HepG2 (cell line): ENCODE measurements at regions not wholly inside any gene's neighbourhood (a gene's known extent, or its start where the extent isn't known, plus 50 kb on each side); places are given as distances from the start of the nearest gene placed in this dataset.

Experiments used
- ATF7-NPFF ChIP-seq: sonication (generic); formaldehyde crosslinking; IDR thresholded peaks from 2 replicates; pipeline ENCODE4 v1.8.1; 2023; ENCODE audit warnings: mild to moderate bottlenecking, low read depth, missing genetic modification reagents, moderate library complexity
- CEBPB ChIP-seq: IDR thresholded peaks from 2 replicates; pipeline ENCODE4 v1.6.1; 2011; ENCODE audit warnings: low read depth, low read length, improper control_type of control experiment, borderline replicate concordance
- DRAP1 ChIP-seq: IDR thresholded peaks from 2 replicates; pipeline ENCODE4 v1.6.1; 2016; ENCODE audit warnings: missing genetic modification reagents, missing compliant biosample characterization
- FOXC1 ChIP-seq: sonication (generic); formaldehyde crosslinking; IDR thresholded peaks from 2 replicates; pipeline ENCODE4 v1.8.0; 2022; ENCODE audit warnings: mild to moderate bottlenecking, missing genetic modification reagents, borderline replicate concordance
- GATA4 ChIP-seq: sonication (generic); IDR thresholded peaks from 2 replicates; pipeline ENCODE4 v1.6.1; 2016; ENCODE audit warnings: antibody characterized with exemption, low read depth, borderline replicate concordance
- GATAD1 ChIP-seq: IDR thresholded peaks from 2 replicates; pipeline ENCODE4 v1.6.1; 2016; ENCODE audit warnings: missing genetic modification reagents, missing compliant biosample characterization
- HNF4A ChIP-seq: sonication (generic); formaldehyde crosslinking; IDR thresholded peaks from 2 replicates; pipeline ENCODE4 v1.4.0; 2020; ENCODE audit warnings: missing genetic modification reagents
- PHF21A ChIP-seq: sonication (generic); formaldehyde crosslinking; IDR thresholded peaks from 2 replicates; pipeline ENCODE4 v1.5.0; 2020; ENCODE audit warnings: mild to moderate bottlenecking, missing genetic modification reagents
- REL ChIP-seq: sonication (generic); formaldehyde crosslinking; conservative IDR thresholded peaks from 2 replicates; pipeline ENCODE4 v1.8.0; 2022; ENCODE audit warnings: mild to moderate bottlenecking, missing genetic modification reagents, moderate library complexity
- RFX3 ChIP-seq: IDR thresholded peaks from 2 replicates; pipeline ENCODE4 v1.6.1; 2016; ENCODE audit warnings: missing biosample characterization, missing genetic modification reagents
- STAG1 ChIP-seq: sonication (generic); formaldehyde crosslinking; IDR thresholded peaks from 2 replicates; pipeline ENCODE4 v1.4.0; 2020; ENCODE audit warnings: missing genetic modification reagents
- ZBTB3 ChIP-seq: sonication (generic); formaldehyde crosslinking; IDR thresholded peaks from 2 replicates; pipeline ENCODE4 v1.4.0; 2020; ENCODE audit warnings: low read depth, mild to moderate bottlenecking, moderate library complexity, missing genetic modification reagents, borderline replicate concordance
- ZFP82 ChIP-seq: sonication (generic); formaldehyde crosslinking; IDR thresholded peaks from 2 replicates; pipeline ENCODE4 v1.5.1; 2020; ENCODE audit warnings: mild to moderate bottlenecking, missing genetic modification reagents, borderline replicate concordance
- ZFY ChIP-seq: sonication (generic); formaldehyde crosslinking; IDR thresholded peaks from 2 replicates; pipeline ENCODE4 v1.4.0; 2020; ENCODE audit warnings: missing genetic modification reagents
- ZNF446 ChIP-seq: sonication (generic); formaldehyde crosslinking; IDR thresholded peaks from 2 replicates; pipeline ENCODE4 v1.5.0; 2020; ENCODE audit warnings: mild to moderate bottlenecking, missing genetic modification reagents
- ZNF740 ChIP-seq: sonication (generic); formaldehyde crosslinking; IDR thresholded peaks from 2 replicates; pipeline ENCODE4 v1.4.0; 2020; ENCODE audit warnings: missing genetic modification reagents
- ZNF891 ChIP-seq: sonication (generic); formaldehyde crosslinking; IDR thresholded peaks from 2 replicates; pipeline ENCODE4 v1.5.0; 2020; ENCODE audit warnings: mild to moderate bottlenecking, missing genetic modification reagents
- ZSCAN25 ChIP-seq: sonication (generic); formaldehyde crosslinking; IDR thresholded peaks from 2 replicates; pipeline ENCODE4 v1.8.0; 2022; ENCODE audit warnings: mild to moderate bottlenecking, missing genetic modification reagents
- TF ChIP-seq, protein P1 (sequence below): sonication (generic); formaldehyde crosslinking; IDR thresholded peaks from 2 replicates; pipeline ENCODE4 v1.4.0; 2020; ENCODE audit warnings: missing genetic modification reagents
- TF ChIP-seq, protein P2 (sequence below): sonication (generic); formaldehyde crosslinking; IDR thresholded peaks from 2 replicates; pipeline ENCODE4 v1.9.0; 2021; ENCODE audit warnings: mild to moderate bottlenecking, missing genetic modification reagents
- TF ChIP-seq, protein P3 (sequence below): IDR thresholded peaks from 2 replicates; pipeline ENCODE4 v1.6.1; 2016; ENCODE audit warnings: low read depth, borderline replicate concordance

DNA sequence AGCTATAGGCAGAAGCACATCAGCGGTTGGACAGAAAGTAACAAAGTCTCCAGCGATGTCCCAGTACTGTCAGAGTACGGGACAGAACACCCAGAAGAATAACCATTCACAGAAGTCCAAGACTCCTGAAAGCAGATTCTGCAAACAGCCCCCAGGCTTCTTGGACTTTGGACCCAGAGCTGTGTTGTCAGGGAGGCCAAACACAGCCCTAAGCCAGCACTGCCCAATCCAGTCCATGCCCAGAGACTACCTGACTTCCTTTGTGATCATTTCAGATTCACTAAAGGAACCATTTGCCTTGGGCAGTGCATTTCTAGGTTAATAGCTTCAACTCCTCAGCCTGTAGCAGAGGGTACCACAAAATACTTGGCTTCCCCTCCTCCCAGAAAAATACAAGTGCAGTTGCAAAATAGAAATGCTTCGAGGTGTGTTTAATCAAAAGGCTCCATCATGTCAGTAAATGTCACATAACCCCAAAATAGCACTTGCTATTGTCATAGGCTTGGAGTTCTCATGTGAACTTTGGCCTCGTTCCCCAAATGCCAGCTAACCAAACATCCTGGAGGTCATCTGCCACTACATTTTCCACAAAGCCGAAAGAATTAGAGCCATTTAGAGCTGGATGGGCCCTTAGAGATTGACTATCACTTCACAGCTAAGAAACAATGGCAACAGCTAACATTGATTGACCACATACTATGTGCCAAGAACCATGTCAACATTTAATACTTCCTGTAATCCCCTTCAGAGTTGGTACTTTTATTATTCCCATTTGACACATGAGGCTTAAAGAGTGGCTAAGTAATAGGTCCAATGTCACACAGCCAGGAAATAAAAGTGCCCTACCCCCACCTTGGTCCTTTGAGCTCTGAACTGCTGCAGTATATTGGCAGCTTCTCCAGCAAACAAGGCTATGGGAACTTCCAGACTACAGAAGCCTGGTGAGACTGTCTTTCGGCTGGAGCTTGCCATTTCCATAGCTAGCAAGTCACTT, 329.9 kb downstream of the FOXO1 start (continued):
- TF ChIP-seq, protein P1, sequence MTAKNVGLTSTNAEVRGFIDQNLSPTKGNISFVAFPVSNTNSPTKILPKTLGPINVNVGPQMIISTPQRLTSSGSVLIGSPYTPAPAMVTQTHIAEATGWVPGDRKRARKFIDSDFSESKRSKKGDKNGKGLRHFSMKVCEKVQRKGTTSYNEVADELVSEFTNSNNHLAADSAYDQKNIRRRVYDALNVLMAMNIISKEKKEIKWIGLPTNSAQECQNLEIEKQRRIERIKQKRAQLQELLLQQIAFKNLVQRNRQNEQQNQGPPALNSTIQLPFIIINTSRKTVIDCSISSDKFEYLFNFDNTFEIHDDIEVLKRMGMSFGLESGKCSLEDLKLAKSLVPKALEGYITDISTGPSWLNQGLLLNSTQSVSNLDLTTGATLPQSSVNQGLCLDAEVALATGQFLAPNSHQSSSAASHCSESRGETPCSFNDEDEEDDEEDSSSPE (CRISPR knock-in tag), result no peak
- TF ChIP-seq ZNF446 (CRISPR knock-in tag), result no peak
- TF ChIP-seq GATAD1 (CRISPR knock-in tag), result no peak
- TF ChIP-seq ZSCAN25 (CRISPR knock-in tag), result peak; percentile 38; the same call in 1 of the 2 replicates
- no peak; the same call in 1 of the 2 replicates for TF ChIP-seq DRAP1 (CRISPR knock-in tag)
- no peak for TF ChIP-seq GATA4
- no peak for TF ChIP-seq ATF7-NPFF
- TF ChIP-seq, protein P2, sequence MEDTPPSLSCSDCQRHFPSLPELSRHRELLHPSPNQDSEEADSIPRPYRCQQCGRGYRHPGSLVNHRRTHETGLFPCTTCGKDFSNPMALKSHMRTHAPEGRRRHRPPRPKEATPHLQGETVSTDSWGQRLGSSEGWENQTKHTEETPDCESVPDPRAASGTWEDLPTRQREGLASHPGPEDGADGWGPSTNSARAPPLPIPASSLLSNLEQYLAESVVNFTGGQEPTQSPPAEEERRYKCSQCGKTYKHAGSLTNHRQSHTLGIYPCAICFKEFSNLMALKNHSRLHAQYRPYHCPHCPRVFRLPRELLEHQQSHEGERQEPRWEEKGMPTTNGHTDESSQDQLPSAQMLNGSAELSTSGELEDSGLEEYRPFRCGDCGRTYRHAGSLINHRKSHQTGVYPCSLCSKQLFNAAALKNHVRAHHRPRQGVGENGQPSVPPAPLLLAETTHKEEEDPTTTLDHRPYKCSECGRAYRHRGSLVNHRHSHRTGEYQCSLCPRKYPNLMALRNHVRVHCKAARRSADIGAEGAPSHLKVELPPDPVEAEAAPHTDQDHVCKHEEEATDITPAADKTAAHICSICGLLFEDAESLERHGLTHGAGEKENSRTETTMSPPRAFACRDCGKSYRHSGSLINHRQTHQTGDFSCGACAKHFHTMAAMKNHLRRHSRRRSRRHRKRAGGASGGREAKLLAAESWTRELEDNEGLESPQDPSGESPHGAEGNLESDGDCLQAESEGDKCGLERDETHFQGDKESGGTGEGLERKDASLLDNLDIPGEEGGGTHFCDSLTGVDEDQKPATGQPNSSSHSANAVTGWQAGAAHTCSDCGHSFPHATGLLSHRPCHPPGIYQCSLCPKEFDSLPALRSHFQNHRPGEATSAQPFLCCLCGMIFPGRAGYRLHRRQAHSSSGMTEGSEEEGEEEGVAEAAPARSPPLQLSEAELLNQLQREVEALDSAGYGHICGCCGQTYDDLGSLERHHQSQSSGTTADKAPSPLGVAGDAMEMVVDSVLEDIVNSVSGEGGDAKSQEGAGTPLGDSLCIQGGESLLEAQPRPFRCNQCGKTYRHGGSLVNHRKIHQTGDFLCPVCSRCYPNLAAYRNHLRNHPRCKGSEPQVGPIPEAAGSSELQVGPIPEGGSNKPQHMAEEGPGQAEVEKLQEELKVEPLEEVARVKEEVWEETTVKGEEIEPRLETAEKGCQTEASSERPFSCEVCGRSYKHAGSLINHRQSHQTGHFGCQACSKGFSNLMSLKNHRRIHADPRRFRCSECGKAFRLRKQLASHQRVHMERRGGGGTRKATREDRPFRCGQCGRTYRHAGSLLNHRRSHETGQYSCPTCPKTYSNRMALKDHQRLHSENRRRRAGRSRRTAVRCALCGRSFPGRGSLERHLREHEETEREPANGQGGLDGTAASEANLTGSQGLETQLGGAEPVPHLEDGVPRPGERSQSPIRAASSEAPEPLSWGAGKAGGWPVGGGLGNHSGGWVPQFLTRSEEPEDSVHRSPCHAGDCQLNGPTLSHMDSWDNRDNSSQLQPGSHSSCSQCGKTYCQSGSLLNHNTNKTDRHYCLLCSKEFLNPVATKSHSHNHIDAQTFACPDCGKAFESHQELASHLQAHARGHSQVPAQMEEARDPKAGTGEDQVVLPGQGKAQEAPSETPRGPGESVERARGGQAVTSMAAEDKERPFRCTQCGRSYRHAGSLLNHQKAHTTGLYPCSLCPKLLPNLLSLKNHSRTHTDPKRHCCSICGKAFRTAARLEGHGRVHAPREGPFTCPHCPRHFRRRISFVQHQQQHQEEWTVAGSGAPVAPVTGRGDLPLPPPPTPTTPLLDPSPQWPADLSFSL (CRISPR knock-in tag), result no peak
- TF ChIP-seq, protein P3, sequence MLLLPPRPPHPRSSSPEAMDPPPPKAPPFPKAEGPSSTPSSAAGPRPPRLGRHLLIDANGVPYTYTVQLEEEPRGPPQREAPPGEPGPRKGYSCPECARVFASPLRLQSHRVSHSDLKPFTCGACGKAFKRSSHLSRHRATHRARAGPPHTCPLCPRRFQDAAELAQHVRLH (CRISPR knock-in tag), result no peak
- TF ChIP-seq FOXC1 (CRISPR knock-in tag), result no peak
- 0 out of 2 replicates have a peak, but pooled peaks have one; percentile 11 for TF ChIP-seq ZFY
- TF ChIP-seq ZFP82 (CRISPR knock-in tag), result no peak
- peak; percentile 43; the same call in 1 of the 2 replicates for TF ChIP-seq PHF21A
- TF ChIP-seq CEBPB, result no peak
- no peak for TF ChIP-seq ZNF740 (CRISPR knock-in tag)
- no peak for TF ChIP-seq ZBTB3 (CRISPR knock-in tag)
- TF ChIP-seq REL (CRISPR knock-in tag), result no peak
- no peak for TF ChIP-seq STAG1 (CRISPR knock-in tag)
- TF ChIP-seq ZNF891 (CRISPR knock-in tag), result no peak
- TF ChIP-seq HNF4A (CRISPR knock-in tag), result peak; percentile 76
- no peak for TF ChIP-seq RFX3 (CRISPR knock-in tag)
